CD14-positive monocyte (primary cell): ENCODE measurements at regions not wholly inside any gene's neighbourhood (a gene's known extent, or its start where the extent isn't known, plus 50 kb on each side); places are given as distances from the start of the nearest gene placed in this dataset.

ENCODE experiments used
- DNase-seq, 3 donors: peaks; one replicate each; pipeline ENCODE4 v3.0.0-alpha.2; 2011 to 2022
- H2AFZ ChIP-seq: 2 replicates; pipeline ENCODE4 v1.6.0; 2012; ENCODE audit warnings: mild to moderate bottlenecking, low read depth, low read length, inconsistent platforms; ENCODE audit not compliant: insufficient read depth, poor library complexity, severe bottlenecking
- H3K27ac ChIP-seq, 2 donors: 1 replicate in 1 of 2; 2 replicates in 1 of 2; pipeline ENCODE4 v1.5.1; 2012 to 2013; ENCODE audit warnings: low read length in 2 of 2, control low read depth in 1 of 2, inconsistent platforms in 1 of 2, low read depth in 1 of 2, mild to moderate bottlenecking in 1 of 2
- H3K27me3 ChIP-seq, 2 donors: one replicate each; pipeline versions ENCODE4 v1.6.0 to v1.6.1; 2011 to 2013; ENCODE audit warnings: low read length in 2 of 2; ENCODE audit not compliant: control insufficient read depth in 2 of 2, insufficient read depth in 2 of 2
- H3K36me3 ChIP-seq, 2 donors: replicated peaks in 1 of 2; 1 replicate in 1 of 2; 2 replicates in 1 of 2; pipeline versions ENCODE4 v1.5.1 to v1.6.1; 2012 to 2013; ENCODE audit warnings: low read length in 2 of 2, control low read depth in 1 of 2, inconsistent platforms in 1 of 2, mild to moderate bottlenecking in 1 of 2; ENCODE audit not compliant: insufficient read depth in 2 of 2, control insufficient read depth in 1 of 2
- H3K4me1 ChIP-seq, 2 donors: 1 replicate in 1 of 2; 2 replicates in 1 of 2; pipeline versions ENCODE4 v1.5.1 to v1.6.1; 2012 to 2013; ENCODE audit warnings: low read length in 2 of 2, control low read depth in 1 of 2, inconsistent platforms in 1 of 2, mild to moderate bottlenecking in 1 of 2, moderate library complexity in 1 of 2; ENCODE audit not compliant: insufficient read depth in 2 of 2, control insufficient read depth in 1 of 2
- H3K4me2 ChIP-seq: replicated peaks from 2 replicates; pipeline ENCODE3; 2012; ENCODE audit warnings: low read length, moderate library complexity, mild to moderate bottlenecking; ENCODE audit not compliant: poor library complexity, severe bottlenecking; ENCODE audit errors: extremely low read depth
- H3K4me3 ChIP-seq, 3 experiments: fragments of 200-600 bp in 1 of 3; sonication (generic) in 1 of 3; replicated peaks in 1 of 3; 1 replicate in 2 of 3; 2 replicates in 1 of 3; pipeline ENCODE4 v1.5.1; 2011 to 2013; ENCODE audit warnings: low read length in 3 of 3, mild to moderate bottlenecking in 3 of 3, control low read depth in 2 of 3, low read depth in 2 of 3, inconsistent platforms in 1 of 3, moderate library complexity in 1 of 3
- H3K79me2 ChIP-seq: 2 replicates; pipeline ENCODE4 v1.6.0; 2012; ENCODE audit warnings: mild to moderate bottlenecking, control low read depth, inconsistent platforms, low read length, moderate library complexity; ENCODE audit not compliant: insufficient read depth
- H3K9ac ChIP-seq: 2 replicates; pipeline ENCODE4 v1.6.0; 2017; ENCODE audit warnings: low read length, mild to moderate bottlenecking; ENCODE audit not compliant: insufficient read depth, poor library complexity, severe bottlenecking
- H3K9me3 ChIP-seq, 2 donors: replicated peaks in 1 of 2; 1 replicate in 1 of 2; 2 replicates in 1 of 2; pipeline versions ENCODE4 v1.5.1 to v1.6.1; 2012 to 2013; ENCODE audit warnings: low read length in 2 of 2, control low read depth in 1 of 2; ENCODE audit not compliant: control insufficient read depth in 1 of 2, insufficient read depth in 1 of 2
- H4K20me1 ChIP-seq: 2 replicates; pipeline ENCODE4 v1.6.0; 2012; ENCODE audit warnings: mild to moderate bottlenecking, low read length, control low read depth, moderate library complexity; ENCODE audit not compliant: insufficient read depth
- H3K27ac Mint-ChIP-seq, 7 donors: one replicate each; pipeline ENCODE4 v1.8.0; 2020; ENCODE audit warnings: mild to moderate bottlenecking in 7 of 7, mixed read lengths in 7 of 7, moderate library complexity in 6 of 7, inconsistent platforms in 2 of 7
- H3K27me3 Mint-ChIP-seq, 3 donors: one replicate each; pipeline ENCODE4 v1.8.0; 2021 to 2022; ENCODE audit warnings: low read depth in 3 of 3, mild to moderate bottlenecking in 3 of 3, mixed read lengths in 3 of 3, moderate library complexity in 3 of 3, inconsistent platforms in 1 of 3
- H3K36me3 Mint-ChIP-seq, 2 donors: one replicate each; pipeline ENCODE4 v1.8.0; 2020; ENCODE audit warnings: mixed read lengths in 2 of 2, inconsistent platforms in 1 of 2, mild to moderate bottlenecking in 1 of 2
- H3K4me1 Mint-ChIP-seq: one replicate; pipeline ENCODE4 v1.8.0; 2020; ENCODE audit warnings: mild to moderate bottlenecking, mixed read lengths
- H3K4me3 Mint-ChIP-seq, 2 donors: one replicate each; pipeline ENCODE4 v1.8.0; 2020; ENCODE audit warnings: mild to moderate bottlenecking in 2 of 2, mixed read lengths in 2 of 2, moderate library complexity in 1 of 2
- H3K9me3 Mint-ChIP-seq, 7 donors: one replicate each; pipeline ENCODE4 v1.8.0; 2020 to 2022; ENCODE audit warnings: mixed read lengths in 7 of 7, mild to moderate bottlenecking in 6 of 7, moderate library complexity in 6 of 7, inconsistent platforms in 2 of 7
- WGBS: methylation state at CpG from one replicate; pipeline ENCODE4 v1.1.5; 2013; ENCODE audit warnings: missing lambda C conversion rate; ENCODE audit not compliant: insufficient coverage; 5-methylcytosine and 5-hydroxymethylcytosine counted together
- intact Hi-C, 2 donors: fragments of 100-400 bp; cut with micrococcal nuclease; formaldehyde crosslinking; loops; one replicate each; pipeline versions ENCODE4 v1.15.0 to v1.15.1; 2023
- TF ChIP-seq, protein P1 (sequence below): fragments of 200-600 bp; IDR thresholded peaks from one replicate; pipeline ENCODE4 v1.8.0; 2022; ENCODE audit warnings: antibody characterized with exemption, mild to moderate bottlenecking

DNA sequence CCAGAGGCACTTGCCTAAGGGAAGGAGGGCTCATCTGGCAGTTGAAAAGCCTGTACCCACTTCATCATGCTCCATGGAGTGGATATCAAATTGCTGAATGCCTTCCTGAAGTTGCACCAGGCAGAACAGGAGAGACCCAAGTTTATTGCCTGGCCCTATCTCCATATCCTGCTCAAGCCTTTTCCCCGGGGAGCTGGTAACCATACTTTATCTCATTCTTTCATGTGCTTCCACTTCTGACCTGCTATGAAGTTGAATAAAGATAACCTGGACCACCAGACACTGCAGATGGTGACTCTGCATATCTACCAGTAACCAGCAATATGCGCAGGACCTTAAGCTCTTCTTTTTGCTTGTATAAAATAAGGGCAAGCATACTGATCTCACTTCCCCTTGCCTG is 1397.5 kb upstream of the CDH6 start:
- Mint-ChIP-seq H3K36me3 (no peaks in the 10 kb centered on the region), H3K27ac (no peak overlapping the region), H3K9me3 (peaks cover 0 to 5% (median 3%) of the 10 kb centered on the region in 7 donors), H3K4me3 (no peak overlapping the region), H3K4me1 (no peaks in the 10 kb centered on the region), H3K27me3 (no peaks in the 10 kb centered on the region)
- Histone ChIP-seq H3K9me3 (peaks cover 0 to 6% of the 10 kb centered on the region in 2 donors), H3K4me1 (no peaks in the 10 kb centered on the region), H3K27ac (no peak overlapping the region), H3K27me3 (no peaks in the 10 kb centered on the region), H3K79me2 (no peaks in the 10 kb centered on the region), H3K4me3 (no peak overlapping the region), H3K9ac (no peak overlapping the region), H4K20me1 (no peaks in the 10 kb centered on the region), H2AFZ (no peak overlapping the region), H3K4me2 (no peak overlapping the region), H3K36me3 (no peaks in the 10 kb centered on the region)
- intact Hi-C loops, result no loop called here
- no peak for DNase-seq
- no CpG with 5 or more reads among the region's 2 CpGs for WGBS
- TF ChIP-seq, protein P1, sequence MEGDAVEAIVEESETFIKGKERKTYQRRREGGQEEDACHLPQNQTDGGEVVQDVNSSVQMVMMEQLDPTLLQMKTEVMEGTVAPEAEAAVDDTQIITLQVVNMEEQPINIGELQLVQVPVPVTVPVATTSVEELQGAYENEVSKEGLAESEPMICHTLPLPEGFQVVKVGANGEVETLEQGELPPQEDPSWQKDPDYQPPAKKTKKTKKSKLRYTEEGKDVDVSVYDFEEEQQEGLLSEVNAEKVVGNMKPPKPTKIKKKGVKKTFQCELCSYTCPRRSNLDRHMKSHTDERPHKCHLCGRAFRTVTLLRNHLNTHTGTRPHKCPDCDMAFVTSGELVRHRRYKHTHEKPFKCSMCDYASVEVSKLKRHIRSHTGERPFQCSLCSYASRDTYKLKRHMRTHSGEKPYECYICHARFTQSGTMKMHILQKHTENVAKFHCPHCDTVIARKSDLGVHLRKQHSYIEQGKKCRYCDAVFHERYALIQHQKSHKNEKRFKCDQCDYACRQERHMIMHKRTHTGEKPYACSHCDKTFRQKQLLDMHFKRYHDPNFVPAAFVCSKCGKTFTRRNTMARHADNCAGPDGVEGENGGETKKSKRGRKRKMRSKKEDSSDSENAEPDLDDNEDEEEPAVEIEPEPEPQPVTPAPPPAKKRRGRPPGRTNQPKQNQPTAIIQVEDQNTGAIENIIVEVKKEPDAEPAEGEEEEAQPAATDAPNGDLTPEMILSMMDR, result no peak

DNA sequence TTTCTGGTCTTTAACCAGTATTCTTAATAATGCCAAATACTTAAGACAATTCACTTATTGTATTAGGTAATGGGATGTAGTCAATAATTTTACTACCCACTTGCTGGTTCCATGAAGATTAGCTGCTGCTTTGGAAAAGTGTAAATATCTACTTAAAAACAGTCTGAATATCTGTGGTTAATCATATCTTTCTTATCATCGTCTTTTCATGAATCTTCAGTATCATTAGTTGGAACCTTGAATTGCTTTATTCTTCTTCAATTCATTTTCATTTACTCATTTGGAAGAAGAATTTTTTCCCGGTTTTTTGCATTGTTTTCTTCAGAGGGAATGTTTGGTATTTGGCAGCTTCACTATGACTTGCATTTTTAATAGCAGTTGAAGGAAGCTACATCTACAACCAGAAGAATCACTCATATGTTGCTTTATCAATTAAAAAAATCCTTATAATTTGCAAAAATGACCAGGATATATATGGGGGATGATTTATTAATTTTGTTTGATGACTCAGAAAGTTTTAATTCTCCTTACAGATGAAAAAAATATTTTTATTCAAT is 1398.3 kb upstream of the CDH6 start:
- H2AFZ ChIP-seq, result no peak overlapping the region

More for the DNA sequence above, 1398.3 kb upstream of the CDH6 start:
- intact Hi-C loops, result no loop called here
- Histone ChIP-seq H4K20me1 (no peaks in the 10 kb centered on the region), H3K4me2 (no peak overlapping the region), H3K4me1 (no peaks in the 10 kb centered on the region), H3K36me3 (no peaks in the 10 kb centered on the region), H3K9ac (no peak overlapping the region), H3K27me3 (no peaks in the 10 kb centered on the region), H3K79me2 (no peaks in the 10 kb centered on the region), H3K4me3 (no peak overlapping the region), H3K9me3 (no peaks in the 10 kb centered on the region), H3K27ac (no peak overlapping the region)
- Mint-ChIP-seq H3K36me3 (no peaks in the 10 kb centered on the region), H3K4me3 (no peak overlapping the region), H3K4me1 (no peaks in the 10 kb centered on the region), H3K27me3 (no peaks in the 10 kb centered on the region), H3K9me3 (peaks cover 0 to 5% (median 2%) of the 10 kb centered on the region in 7 donors), H3K27ac (no peak overlapping the region)
- DNase-seq, result no peak
- no CpG with 5 or more reads among the region's 2 CpGs for WGBS
- TF ChIP-seq, protein P1, result no peak
